Right forelimb (tissue), 1 donor: ENCODE measurements at regions not wholly inside any gene's neighbourhood (a gene's known extent, or its start where the extent isn't known, plus 50 kb on each side); places are given as distances from the start of the nearest gene placed in this dataset.
"Not testable (repeated sequence)": the region's sequence is repeated elsewhere in the genome, so short reads cannot be mapped to it uniquely, and the experiment has no call there.

Source experiments
- DNase-seq: peaks from one replicate; pipeline ENCODE4 v3.0.0-alpha.2; 2018

GRCh38 chr2:207417301-207417718 lies 112.5 kb upstream of the CREB1 start:
- DNase-seq: no peak

GRCh38 chr2:207418419-207418818 lies 111.3 kb upstream of the CREB1 start:
- DNase-seq: no peak

GRCh38 chr2:207419331-207419730 lies 110.4 kb upstream of the CREB1 start:
- no peak for DNase-seq

GRCh38 chr2:207421671-207422070 lies 108.1 kb upstream of the CREB1 start:
- DNase-seq: no peak

GRCh38 chr2:207422380-207422779 lies 107.4 kb upstream of the CREB1 start:
- DNase-seq: no peak

GRCh38 chr2:207423886-207424285 lies 105.9 kb upstream of the CREB1 start:
- no peak for DNase-seq

GRCh38 chr2:207427986-207428385 lies 101.8 kb upstream of the CREB1 start:
- no peak for DNase-seq

- DNase-seq: no peak
Observed at GRCh38 chr2:207428573-207428972, 101.2 kb upstream of the CREB1 start.

- no peak for DNase-seq
Observed at GRCh38 chr2:207432453-207432852, 97.3 kb upstream of the CREB1 start.

- DNase-seq: no peak
Observed at GRCh38 chr2:207434306-207434705, 95.5 kb upstream of the CREB1 start.

GRCh38 chr2:207434899-207435465 lies 94.8 kb upstream of the CREB1 start:
- DNase-seq: no peak

- no peak for DNase-seq
Observed at GRCh38 chr2:207437136-207437523, 92.6 kb upstream of the CREB1 start.

GRCh38 chr2:207437524-207438143 lies 92.1 kb upstream of the CREB1 start:
- no peak for DNase-seq

GRCh38 chr2:207438414-207439126 lies 91.2 kb upstream of the CREB1 start:
- no peak for DNase-seq

- not testable (repeated sequence) for DNase-seq
Observed at GRCh38 chr2:207439881-207440280, 89.9 kb upstream of the CREB1 start.

GRCh38 chr2:207444756-207445155 lies 85.0 kb upstream of the CREB1 start:
- no peak for DNase-seq

GRCh38 chr2:207446653-207447052 lies 83.1 kb upstream of the CREB1 start:
- DNase-seq: no peak

- no peak for DNase-seq
Observed at GRCh38 chr2:207448006-207448405, 81.8 kb upstream of the CREB1 start.

- DNase-seq: no peak
Observed at GRCh38 chr2:207449642-207450165, 80.1 kb upstream of the CREB1 start.

GRCh38 chr2:207450186-207450585 lies 79.6 kb upstream of the CREB1 start:
- no peak for DNase-seq

GRCh38 chr2:207458582-207458981 lies 71.2 kb upstream of the CREB1 start:
- no peak for DNase-seq

- no peak for DNase-seq
Observed at GRCh38 chr2:207459990-207460757, 69.6 kb upstream of the CREB1 start.

- DNase-seq: no peak
Observed at GRCh38 chr2:207463433-207463832, 66.3 kb upstream of the CREB1 start.
